HPDE6-E6E7 (cell line): ENCODE measurements at regions not wholly inside any gene's neighbourhood (a gene's known extent, or its start where the extent isn't known, plus 50 kb on each side); places are given as distances from the start of the nearest gene placed in this dataset.

Experiments
- DNase-seq: peaks from one replicate; pipeline ENCODE4 v3.0.0; 2011; ENCODE audit warnings: missing footprints; ENCODE audit errors: extremely low spot score

DNA sequence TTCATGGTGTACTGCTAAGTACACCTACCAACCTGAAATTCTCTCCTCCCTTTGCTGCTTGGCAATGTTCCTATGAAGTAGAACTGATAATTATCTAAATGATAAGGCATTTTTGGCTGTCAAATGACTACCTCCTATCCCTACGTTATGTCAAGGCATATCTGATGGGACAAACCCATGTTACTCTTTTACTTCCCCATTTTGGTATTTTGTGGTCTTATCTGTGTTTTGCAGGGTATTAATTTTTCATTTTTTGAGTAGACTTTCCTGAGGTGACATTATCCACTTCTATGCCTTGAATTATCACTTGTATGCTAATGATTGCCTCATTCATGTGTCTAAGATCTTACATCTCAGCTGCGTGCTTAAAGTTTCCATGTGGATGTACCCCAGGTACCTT, 499.6 kb upstream of the B3GALT2 start:
- DNase-seq = no peak

DNA sequence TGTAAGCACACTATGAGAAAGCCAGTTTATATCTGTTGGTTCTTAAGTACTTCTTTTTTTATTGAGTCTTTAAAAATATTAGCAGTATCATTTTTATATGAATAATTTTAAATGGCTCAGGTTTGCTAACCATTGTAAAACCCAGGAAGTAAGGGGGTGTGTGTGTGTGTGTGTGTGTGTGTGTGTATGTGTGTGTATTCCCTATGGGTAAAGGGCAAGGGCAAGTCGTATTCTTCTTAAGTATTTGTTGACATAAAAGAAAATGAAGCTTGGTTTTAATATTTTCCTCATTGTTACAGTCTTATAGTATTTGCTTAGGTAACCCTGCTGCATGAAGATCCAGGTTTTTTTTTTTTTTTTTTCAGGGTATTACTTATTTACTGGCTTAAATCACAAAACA, 495.0 kb upstream of the B3GALT2 start:
- no peak for DNase-seq

DNA sequence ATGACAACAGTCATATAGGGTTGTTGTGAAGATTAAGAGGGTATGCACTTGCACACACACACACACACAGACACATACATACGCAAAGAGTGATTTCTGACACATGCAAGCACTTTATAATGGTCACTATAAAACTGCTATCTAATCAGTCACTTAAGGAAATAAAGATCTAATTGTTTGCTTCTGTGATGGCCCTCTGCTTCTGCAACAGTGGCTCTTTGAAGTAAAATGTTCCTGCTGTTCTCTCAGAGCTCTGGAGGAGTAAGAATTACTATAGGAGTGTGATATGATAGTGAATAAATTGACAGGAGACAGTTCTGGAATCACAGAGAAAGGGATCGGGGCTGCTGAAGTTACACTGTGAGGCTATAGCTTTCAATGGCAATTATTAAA, 494.5 kb upstream of the B3GALT2 start:
- DNase-seq = no peak

GRCh38 chr1:193680247-193680923, 494.0 kb upstream of the B3GALT2 start:
- no peak for DNase-seq

- DNase-seq = no peak
Measured at GRCh38 chr1:193677874-193678273, 491.5 kb upstream of the B3GALT2 start.

DNA sequence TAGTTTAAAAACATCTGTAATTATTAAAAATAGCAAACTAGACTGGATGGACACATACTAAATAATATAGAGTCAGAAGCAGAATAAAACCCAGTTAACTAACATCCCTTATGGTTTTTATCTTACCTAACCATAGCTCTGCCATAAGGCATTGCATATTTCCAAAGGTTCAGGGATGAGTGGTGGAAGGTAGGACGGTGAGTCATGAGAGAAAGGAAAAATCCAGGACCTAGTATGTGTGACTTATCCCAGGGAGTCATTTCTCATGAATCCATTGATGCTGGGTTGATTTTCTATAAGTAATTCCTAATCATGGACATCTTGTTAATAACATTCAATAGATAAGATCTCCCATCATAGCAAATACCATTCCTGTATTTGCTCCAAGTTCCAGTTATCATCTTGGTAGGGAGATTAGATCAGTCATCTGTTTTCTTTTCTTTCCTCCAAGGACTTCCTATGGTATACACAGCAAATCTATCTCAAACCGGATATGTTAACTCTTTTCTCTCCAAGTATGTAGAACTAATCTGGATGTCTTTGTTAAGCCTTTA, 490.7 kb upstream of the B3GALT2 start:
- no peak for DNase-seq

GRCh38 chr1:193674292-193674944, 488.0 kb upstream of the B3GALT2 start:
- no peak for DNase-seq

DNA sequence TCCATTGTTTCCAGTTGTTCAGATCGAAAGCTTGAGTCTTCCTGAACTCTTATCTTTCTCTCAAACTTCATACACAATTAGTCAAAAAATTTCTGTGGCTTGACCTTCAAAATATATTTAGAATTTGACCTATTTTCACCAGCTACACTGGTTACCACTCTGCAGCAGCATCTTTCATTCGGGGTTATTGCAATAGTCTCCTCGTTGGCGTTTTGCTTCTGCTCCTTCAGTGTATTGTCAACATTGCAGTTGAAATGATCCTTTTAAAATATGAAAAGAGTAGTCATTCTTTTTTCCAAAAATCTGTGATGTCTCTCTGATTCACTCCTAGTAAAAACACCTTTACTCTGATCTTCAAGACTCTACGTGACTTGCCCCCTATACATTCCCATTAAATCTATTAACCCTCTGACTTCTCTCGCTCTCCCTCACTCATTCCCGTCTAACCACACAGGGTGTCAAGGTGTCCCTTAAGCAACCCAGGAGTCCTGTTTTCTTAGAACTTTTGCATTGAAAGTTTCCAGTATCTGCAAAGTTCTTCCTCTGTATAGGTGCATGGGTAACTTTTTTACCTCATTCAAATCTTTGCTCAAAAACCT, 480.2 kb upstream of the B3GALT2 start:
- no peak for DNase-seq

- no peak for DNase-seq
Measured at GRCh38 chr1:193663965-193664364, 477.6 kb upstream of the B3GALT2 start.

GRCh38 chr1:193662030-193662429, 475.6 kb upstream of the B3GALT2 start:
- DNase-seq = no peak

DNA sequence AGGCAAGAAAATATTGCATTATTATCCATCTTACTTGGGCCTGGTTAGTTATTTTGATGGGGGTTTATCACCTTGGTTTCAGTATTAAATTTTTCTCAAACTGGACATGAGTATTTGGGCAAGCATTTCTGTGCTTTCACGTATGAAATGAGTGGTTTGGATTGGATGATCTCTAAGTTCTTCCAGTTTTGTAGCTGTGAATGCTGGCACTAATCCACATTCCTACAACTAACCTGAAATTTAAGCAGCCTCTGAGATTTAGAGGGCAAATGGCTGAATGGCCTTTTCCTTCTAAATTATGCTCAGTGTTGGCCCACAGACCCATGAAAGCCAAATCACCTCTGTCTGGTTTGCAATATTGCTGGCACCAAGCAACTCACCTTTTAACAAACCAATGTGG, 475.0 kb upstream of the B3GALT2 start:
- no peak for DNase-seq

GRCh38 chr1:193660428-193660827, 474.0 kb upstream of the B3GALT2 start:
- DNase-seq = no peak

DNA sequence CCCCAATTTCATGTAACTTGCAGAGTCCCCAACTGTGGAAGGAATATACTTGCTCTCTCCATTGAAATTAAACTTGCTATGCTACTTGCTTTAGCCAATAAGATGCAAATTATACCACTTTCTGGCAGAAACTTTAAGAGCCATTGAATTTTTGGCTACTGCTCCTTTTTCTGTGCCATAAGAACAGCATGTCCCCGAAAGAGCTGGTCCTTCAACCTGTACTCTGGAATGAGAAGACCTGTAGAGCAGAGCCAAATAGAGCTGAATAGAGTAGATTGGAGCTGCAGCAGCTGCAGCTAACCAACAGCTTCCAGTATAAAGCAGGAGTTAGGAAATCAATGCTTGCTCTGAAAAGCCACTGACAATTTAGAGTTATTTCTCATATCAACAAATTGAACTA, 472.3 kb upstream of the B3GALT2 start:
- DNase-seq = no peak

DNA sequence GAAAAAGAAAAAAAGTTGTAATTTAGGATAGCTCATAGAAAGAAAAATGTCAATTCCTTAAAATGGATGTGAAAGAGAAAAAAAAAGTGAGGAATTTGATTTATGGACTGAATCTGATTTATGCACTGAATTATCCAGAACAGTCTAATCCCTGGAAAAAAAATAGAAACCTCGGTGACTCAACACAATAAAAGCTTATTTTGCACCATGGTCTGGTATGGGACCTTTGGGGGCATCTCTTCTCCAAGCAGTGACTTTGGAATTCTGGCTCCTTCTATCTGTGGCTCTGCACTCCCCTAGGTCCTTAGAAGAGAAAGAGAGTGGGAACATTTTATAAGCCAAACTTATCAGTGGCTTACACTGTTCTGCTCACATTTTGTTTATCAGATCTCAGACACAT, 471.7 kb upstream of the B3GALT2 start:
- no peak for DNase-seq

DNA sequence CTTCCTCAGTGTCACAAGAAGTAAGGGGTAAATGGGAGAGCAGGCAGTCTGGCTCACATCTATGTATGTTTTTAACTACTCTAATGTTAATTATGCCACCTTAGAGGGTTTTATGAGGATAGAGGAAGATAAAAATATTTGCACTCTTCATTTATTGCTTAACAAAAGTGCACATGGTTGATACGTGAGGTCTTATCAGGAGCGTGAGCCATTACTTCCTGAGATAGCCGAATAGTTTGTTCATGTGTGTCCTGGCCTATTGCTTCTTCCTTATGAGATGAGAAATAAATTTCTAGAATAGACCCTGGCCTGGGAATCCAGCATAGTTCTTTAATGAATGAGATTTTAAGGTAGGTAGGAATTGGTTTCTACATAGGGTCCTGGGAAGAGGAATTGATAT, 471.1 kb upstream of the B3GALT2 start:
- no peak for DNase-seq

DNA sequence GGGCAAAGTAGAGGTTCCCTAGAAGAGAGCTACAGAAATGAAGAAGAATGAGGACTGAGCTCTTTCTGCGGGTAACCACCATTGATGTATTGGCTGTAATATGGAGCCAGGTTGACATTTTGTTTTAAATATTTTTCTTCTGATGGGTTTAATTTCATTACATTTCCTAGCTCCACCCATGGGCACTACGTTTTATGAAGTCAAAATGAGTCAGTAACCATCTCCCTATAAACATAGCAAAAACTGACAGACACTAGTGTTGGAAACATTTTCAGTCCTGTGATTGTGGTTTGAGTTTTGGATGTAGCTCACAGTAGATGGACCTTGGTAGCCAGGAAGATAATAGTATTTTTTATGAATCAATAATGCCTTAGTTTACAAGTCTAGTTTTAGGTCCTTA, 470.4 kb upstream of the B3GALT2 start:
- DNase-seq = no peak

- no peak for DNase-seq
Measured at GRCh38 chr1:193654951-193655735, 468.7 kb upstream of the B3GALT2 start.

- no peak for DNase-seq
Measured at GRCh38 chr1:193649587-193649986, 463.2 kb upstream of the B3GALT2 start.

- DNase-seq = no peak
Measured at GRCh38 chr1:193634876-193635275, 448.5 kb upstream of the B3GALT2 start.

DNA sequence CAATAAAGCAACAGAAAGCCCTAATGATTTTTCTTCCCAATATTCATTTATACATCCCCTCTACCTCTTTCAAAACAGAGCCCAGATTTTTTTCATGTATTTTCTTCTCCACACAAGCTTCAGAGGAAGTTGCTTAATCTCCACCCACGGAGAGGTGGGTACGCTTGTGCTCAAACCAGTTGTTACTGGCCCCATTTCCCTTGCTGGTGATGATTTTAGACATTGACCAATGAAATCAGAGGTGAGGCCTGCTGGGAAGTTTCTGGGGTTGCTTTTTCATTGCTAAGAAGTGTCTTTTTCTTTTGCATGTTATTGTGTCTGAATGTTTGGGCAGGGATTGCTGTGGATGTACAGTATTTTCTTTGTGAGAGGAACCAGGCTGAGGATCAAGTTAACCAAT, 448.1 kb upstream of the B3GALT2 start:
- no peak for DNase-seq

- DNase-seq = no peak
Measured at GRCh38 chr1:193633991-193634390, 447.6 kb upstream of the B3GALT2 start.

DNA sequence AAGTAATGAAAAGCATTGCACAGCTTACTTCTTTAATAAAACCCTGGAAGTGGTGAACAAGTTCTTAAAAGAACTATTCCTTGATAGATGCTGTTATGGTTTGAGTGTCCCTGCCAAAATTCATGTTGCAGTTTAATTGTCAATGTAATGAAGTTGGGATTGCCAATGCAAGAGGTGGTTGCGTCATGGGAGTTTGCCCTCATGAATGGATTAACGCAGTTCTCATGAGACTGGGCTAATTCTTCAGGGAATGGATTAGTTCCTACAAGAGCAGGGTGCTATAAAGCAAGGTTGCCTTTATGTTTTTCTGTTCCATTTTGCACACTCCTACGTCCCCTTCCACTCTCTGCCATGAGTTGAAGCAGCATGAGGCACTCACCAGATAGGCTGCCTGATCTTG, 446.7 kb upstream of the B3GALT2 start:
- no peak for DNase-seq
